Right lobe of liver (tissue), 4 donors: ENCODE measurements at regions not wholly inside any gene's neighbourhood (a gene's known extent, or its start where the extent isn't known, plus 50 kb on each side); places are given as distances from the start of the nearest gene placed in this dataset.

Experiments used
- POLR2A ChIP-seq: fragments of 450-650 bp; IDR thresholded peaks from one replicate; pipeline ENCODE4 v1.6.1; 2017; ENCODE audit warnings: antibody characterized with exemption, mild to moderate bottlenecking
- TF ChIP-seq, protein P1 (sequence below), 4 donors: fragments of 200-600 bp in 3 of 4; fragments of 450-650 bp in 1 of 4; IDR thresholded peaks; one replicate each; pipeline versions ENCODE4 v1.5.1 to v1.8.0; 2016 to 2022; ENCODE audit warnings: antibody characterized with exemption in 4 of 4, mild to moderate bottlenecking in 2 of 4
- donor health status: DM: no; HTN: no; CAD: no.
- donor health status: DM: no; HTN: no; CAD: no.
- donor health status: DM: no; HTN: yes; CAD: no.

DNA sequence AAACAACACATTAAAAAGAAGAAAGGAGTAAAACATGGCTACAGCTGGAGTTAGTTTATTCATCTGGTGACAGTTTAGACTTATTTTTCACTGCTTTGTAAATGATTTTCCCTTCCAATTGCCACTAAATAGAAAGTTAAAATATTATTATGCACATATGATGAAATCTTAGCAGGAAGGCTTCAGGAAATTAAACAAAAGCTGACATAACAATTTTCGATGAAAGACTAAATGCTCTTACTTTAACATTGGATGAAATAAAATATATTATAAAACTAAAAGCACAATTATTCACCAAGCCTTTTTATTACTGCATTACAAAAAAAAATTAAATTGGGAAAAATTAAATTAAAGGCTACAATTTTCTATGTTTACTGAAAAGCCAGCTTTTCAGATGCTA, 158.0 kb downstream of the MMUT start:
- TF ChIP-seq, protein P1, sequence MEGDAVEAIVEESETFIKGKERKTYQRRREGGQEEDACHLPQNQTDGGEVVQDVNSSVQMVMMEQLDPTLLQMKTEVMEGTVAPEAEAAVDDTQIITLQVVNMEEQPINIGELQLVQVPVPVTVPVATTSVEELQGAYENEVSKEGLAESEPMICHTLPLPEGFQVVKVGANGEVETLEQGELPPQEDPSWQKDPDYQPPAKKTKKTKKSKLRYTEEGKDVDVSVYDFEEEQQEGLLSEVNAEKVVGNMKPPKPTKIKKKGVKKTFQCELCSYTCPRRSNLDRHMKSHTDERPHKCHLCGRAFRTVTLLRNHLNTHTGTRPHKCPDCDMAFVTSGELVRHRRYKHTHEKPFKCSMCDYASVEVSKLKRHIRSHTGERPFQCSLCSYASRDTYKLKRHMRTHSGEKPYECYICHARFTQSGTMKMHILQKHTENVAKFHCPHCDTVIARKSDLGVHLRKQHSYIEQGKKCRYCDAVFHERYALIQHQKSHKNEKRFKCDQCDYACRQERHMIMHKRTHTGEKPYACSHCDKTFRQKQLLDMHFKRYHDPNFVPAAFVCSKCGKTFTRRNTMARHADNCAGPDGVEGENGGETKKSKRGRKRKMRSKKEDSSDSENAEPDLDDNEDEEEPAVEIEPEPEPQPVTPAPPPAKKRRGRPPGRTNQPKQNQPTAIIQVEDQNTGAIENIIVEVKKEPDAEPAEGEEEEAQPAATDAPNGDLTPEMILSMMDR (IDR thresholded peaks at IDR 0.05) = no peak
- TF ChIP-seq POLR2A = no peak
